SK-N-SH (cell line): ENCODE measurements at regions not wholly inside any gene's neighbourhood (a gene's known extent, or its start where the extent isn't known, plus 50 kb on each side); places are given as distances from the start of the nearest gene placed in this dataset.

Experiments
- CTCF ChIA-PET: fragments of 300-600, 350-600 bp; formaldehyde crosslinking; extraction: SDS; loops from one replicate; lab custom pipeline; 2021; lab: Yijun Ruan, JAX
- POLR2A ChIA-PET: fragments of 350-600 bp; sonication (Branson Sonifier 250); formaldehyde crosslinking; extraction: SDS; loops from one replicate; lab custom pipeline; 2020; ENCODE audit warnings: antibody characterized with exemption, inconsistent platforms; lab: Yijun Ruan, JAX
- DNase-seq: peaks from one replicate; pipeline ENCODE4 v3.0.0; 2012
- H2AFZ ChIP-seq: fragments of 200-600 bp; sonication (generic); 2 replicates; pipeline ENCODE4 v1.8.1; 2016; ENCODE audit warnings: antibody characterized with exemption, mild to moderate bottlenecking, low read depth
- H3F3A ChIP-seq: fragments of 200-600 bp; sonication (generic); replicated peaks from 2 replicates; pipeline ENCODE3; 2016; ENCODE audit warnings: antibody characterized with exemption, mild to moderate bottlenecking; ENCODE audit not compliant: insufficient read depth
- H3K27ac ChIP-seq, 2 experiments: fragments of 200-500 bp in 1 of 2; fragments of 200-600 bp in 1 of 2; sonication (Bioruptor generic) in 1 of 2; sonication (generic), shearing (Covaris generic) in 1 of 2; 2 replicates each; pipeline versions ENCODE4 v1.5.1 to v1.6.1; 2014 to 2016; ENCODE audit warnings: low read depth in 2 of 2, inconsistent platforms in 1 of 2, low read length in 1 of 2, mild to moderate bottlenecking in 1 of 2, mixed read lengths in 1 of 2
- H3K27me3 ChIP-seq: fragments of 200-600 bp; sonication (generic), shearing (Covaris generic); 2 replicates; pipeline ENCODE4 v1.6.1; 2016; ENCODE audit warnings: mixed run types; ENCODE audit not compliant: insufficient read depth
- H3K36me3 ChIP-seq, 2 experiments: fragments of 200-500 bp in 1 of 2; fragments of 200-600 bp in 1 of 2; sonication (Bioruptor generic) in 1 of 2; sonication (generic) in 1 of 2; replicated peaks in 1 of 2; 2 replicates each; pipeline versions ENCODE3 to v1.5.1; 2014 to 2016; ENCODE audit warnings: low read length in 1 of 2, mild to moderate bottlenecking in 1 of 2; ENCODE audit not compliant: insufficient read depth in 2 of 2, control insufficient read depth in 1 of 2
- H3K4me1 ChIP-seq, 2 experiments: fragments of 200-500 bp in 1 of 2; fragments of 200-600 bp in 1 of 2; sonication (Bioruptor generic) in 1 of 2; sonication (generic), shearing (Covaris generic) in 1 of 2; 2 replicates each; pipeline versions ENCODE4 v1.5.1 to v1.6.1; 2014 to 2016; ENCODE audit warnings: low read depth in 1 of 2, low read length in 1 of 2, mixed run types in 1 of 2; ENCODE audit not compliant: insufficient read depth in 2 of 2, control insufficient read depth in 1 of 2
- H3K4me2 ChIP-seq: fragments of 200-600 bp; sonication (generic), shearing (Covaris generic); 2 replicates; pipeline ENCODE4 v1.6.1; 2017; ENCODE audit warnings: mixed run types
- H3K4me3 ChIP-seq, 2 experiments: fragments of 200-500 bp in 1 of 2; fragments of 200-600 bp in 1 of 2; sonication (Bioruptor generic) in 1 of 2; sonication (generic), shearing (Covaris generic) in 1 of 2; 2 replicates each; pipeline versions ENCODE4 v1.5.1 to v1.8.1; 2014 to 2016; ENCODE audit warnings: low read depth in 2 of 2, inconsistent platforms in 1 of 2, low read length in 1 of 2, mild to moderate bottlenecking in 1 of 2, mixed read lengths in 1 of 2, moderate library complexity in 1 of 2
- H3K79me2 ChIP-seq: fragments of 200-600 bp; sonication (generic); 2 replicates; pipeline ENCODE4 v1.8.1; 2017; ENCODE audit warnings: mild to moderate bottlenecking; ENCODE audit not compliant: insufficient read depth
- H3K9ac ChIP-seq: fragments of 200-600 bp; sonication (generic); 2 replicates; pipeline ENCODE4 v1.6.1; 2017; ENCODE audit warnings: mixed run types
- H3K9me2 ChIP-seq: fragments of 200-600 bp; sonication (generic); 2 replicates; pipeline ENCODE4 v1.6.1; 2017; ENCODE audit warnings: mixed run types
- H3K9me3 ChIP-seq: fragments of 200-600 bp; sonication (generic); 2 replicates; pipeline ENCODE4 v1.6.1; 2017; ENCODE audit warnings: mixed run types, mild to moderate bottlenecking, moderate library complexity
- H4K20me1 ChIP-seq: fragments of 200-600 bp; sonication (generic); 2 replicates; pipeline ENCODE4 v1.6.1; 2017; ENCODE audit warnings: mild to moderate bottlenecking, mixed run types; ENCODE audit not compliant: insufficient read depth
- EP300 ChIP-seq, 2 experiments: IDR thresholded peaks; 2 replicates each; pipeline versions ENCODE4 v1.4.0 to v1.6.1; 2012; ENCODE audit warnings: borderline replicate concordance in 1 of 2, low read depth in 1 of 2, low read length in 1 of 2
- EZH2phosphoT487 ChIP-seq: fragments of 200-600 bp; sonication (generic); IDR thresholded peaks from 2 replicates; pipeline ENCODE4 v1.6.1; 2017; ENCODE audit warnings: low read depth, mixed run types, mild to moderate bottlenecking, antibody characterized with exemption, moderate library complexity, borderline replicate concordance
- FOXJ3 ChIP-seq: sonication (generic); formaldehyde crosslinking; IDR thresholded peaks from 2 replicates; pipeline ENCODE4 v1.5.1; 2020; ENCODE audit warnings: mild to moderate bottlenecking, missing genetic modification reagents
- GABPA ChIP-seq: IDR thresholded peaks from 2 replicates; pipeline ENCODE4 v1.4.0; 2012; ENCODE audit warnings: low read depth, mild to moderate bottlenecking
- GATA2 ChIP-seq: sonication (generic); formaldehyde crosslinking; IDR thresholded peaks from 2 replicates; pipeline ENCODE4 v1.5.0; 2020; ENCODE audit warnings: mild to moderate bottlenecking, missing genetic modification reagents
- JUND ChIP-seq: IDR thresholded peaks from 2 replicates; pipeline ENCODE4 v1.4.0; 2012
- RFX5 ChIP-seq: IDR thresholded peaks from 2 replicates; pipeline ENCODE4 v1.6.1; 2012; ENCODE audit warnings: mild to moderate bottlenecking, improper control_type of control experiment, low read length
- RXRA ChIP-seq: IDR thresholded peaks from 2 replicates; pipeline ENCODE4 v1.4.0; 2012; ENCODE audit warnings: low read depth, mild to moderate bottlenecking, borderline replicate concordance
- TCF12 ChIP-seq: IDR thresholded peaks from 2 replicates; pipeline ENCODE4 v1.4.0; 2012
- TEAD4 ChIP-seq: IDR thresholded peaks from 2 replicates; pipeline ENCODE4 v1.4.0; 2012; ENCODE audit warnings: mild to moderate bottlenecking, borderline replicate concordance; ENCODE audit not compliant: insufficient read depth
- WGBS: methylation state at CpG from one replicate; pipeline ENCODE4 v1.1.6; 2017; ENCODE audit warnings: low lambda C conversion rate; 5-methylcytosine and 5-hydroxymethylcytosine counted together
- TF ChIP-seq, protein P1 (sequence below): IDR thresholded peaks from 2 replicates; pipeline ENCODE4 v1.4.0; 2012; ENCODE audit warnings: low read depth, borderline replicate concordance
- TF ChIP-seq, protein P2 (sequence below): fragments of 150-350 bp; IDR thresholded peaks from 2 replicates; pipeline ENCODE4 v1.6.1; 2016; ENCODE audit warnings: mild to moderate bottlenecking, low read depth, low read length

DNA sequence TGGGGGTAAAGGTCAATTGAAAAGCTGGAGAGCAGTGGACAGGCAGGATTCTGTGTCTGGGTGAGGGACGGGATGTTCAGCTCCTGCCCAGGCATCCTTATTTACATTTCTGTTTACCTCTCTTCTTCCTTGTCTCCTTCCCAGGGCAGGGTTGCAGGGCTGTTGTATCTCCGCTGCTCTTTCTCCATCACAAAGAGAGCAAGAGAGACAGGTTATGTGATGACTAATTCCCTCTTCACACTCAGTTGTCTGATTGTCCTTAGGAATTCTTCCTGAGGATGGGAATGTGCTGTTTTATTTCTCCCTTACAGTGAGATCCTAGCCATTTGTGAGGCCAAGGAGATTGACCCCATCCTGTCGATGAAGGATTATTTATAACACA is 104.9 kb downstream of the VPREB1 start:
- no peaks in the 10 kb centered on the region for H3K4me1 ChIP-seq
- peaks cover 20% of the 10 kb centered on the region for H3K27me3 ChIP-seq
- no peak overlapping the region for H3K27ac ChIP-seq
- WGBS, result 24% methylated on average over 3 of the region's 3 CpGs
- no peak for TF ChIP-seq GATA2 (CRISPR knock-in tag)
- no peak for TF ChIP-seq RXRA
- TF ChIP-seq TEAD4, result no peak
- no peak for TF ChIP-seq EZH2phosphoT487
- TF ChIP-seq TCF12, result no peak
- TF ChIP-seq EP300 (IDR thresholded peaks at IDR 0.05; ENCODE audit: borderline replicate concordance in 1 of 2, low read depth in 1 of 2, low read length in 1 of 2), result no peak
- TF ChIP-seq JUND, result no peak
- no peak for TF ChIP-seq RFX5
- TF ChIP-seq, protein P1, sequence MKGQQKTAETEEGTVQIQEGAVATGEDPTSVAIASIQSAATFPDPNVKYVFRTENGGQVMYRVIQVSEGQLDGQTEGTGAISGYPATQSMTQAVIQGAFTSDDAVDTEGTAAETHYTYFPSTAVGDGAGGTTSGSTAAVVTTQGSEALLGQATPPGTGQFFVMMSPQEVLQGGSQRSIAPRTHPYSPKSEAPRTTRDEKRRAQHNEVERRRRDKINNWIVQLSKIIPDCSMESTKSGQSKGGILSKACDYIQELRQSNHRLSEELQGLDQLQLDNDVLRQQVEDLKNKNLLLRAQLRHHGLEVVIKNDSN, result no peak
- TF ChIP-seq FOXJ3 (CRISPR knock-in tag), result no peak
- TF ChIP-seq, protein P2, sequence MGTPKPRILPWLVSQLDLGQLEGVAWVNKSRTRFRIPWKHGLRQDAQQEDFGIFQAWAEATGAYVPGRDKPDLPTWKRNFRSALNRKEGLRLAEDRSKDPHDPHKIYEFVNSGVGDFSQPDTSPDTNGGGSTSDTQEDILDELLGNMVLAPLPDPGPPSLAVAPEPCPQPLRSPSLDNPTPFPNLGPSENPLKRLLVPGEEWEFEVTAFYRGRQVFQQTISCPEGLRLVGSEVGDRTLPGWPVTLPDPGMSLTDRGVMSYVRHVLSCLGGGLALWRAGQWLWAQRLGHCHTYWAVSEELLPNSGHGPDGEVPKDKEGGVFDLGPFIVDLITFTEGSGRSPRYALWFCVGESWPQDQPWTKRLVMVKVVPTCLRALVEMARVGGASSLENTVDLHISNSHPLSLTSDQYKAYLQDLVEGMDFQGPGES, result no peak
- CTCF ChIA-PET, result interaction anchor here (1.7 to 2.3 kb wide), 2 partner anchors 28 to 73 kb away, joined by 5 to 7 read pairs; no protein-coding TSS in a partner anchor
- no peak overlapping the region for H3K4me2 ChIP-seq
- no peaks in the 10 kb centered on the region for H3K79me2 ChIP-seq
- H3K4me3 ChIP-seq, result no peak overlapping the region
- POLR2A ChIA-PET, result interaction anchor here (0.9 kb wide), 1 partner anchor 48 kb away, joined by 3 read pairs; no protein-coding TSS in a partner anchor
- no peaks in the 10 kb centered on the region for H3K9me2 ChIP-seq
- DNase-seq, result no peak
- no peaks in the 10 kb centered on the region for H3K9me3 ChIP-seq
- no peaks in the 10 kb centered on the region for H3K36me3 ChIP-seq
- H4K20me1 ChIP-seq, result no peaks in the 10 kb centered on the region
- no peaks in the 10 kb centered on the region for H3F3A ChIP-seq
- no peak overlapping the region for H3K9ac ChIP-seq
- no peak overlapping the region for H2AFZ ChIP-seq

DNA sequence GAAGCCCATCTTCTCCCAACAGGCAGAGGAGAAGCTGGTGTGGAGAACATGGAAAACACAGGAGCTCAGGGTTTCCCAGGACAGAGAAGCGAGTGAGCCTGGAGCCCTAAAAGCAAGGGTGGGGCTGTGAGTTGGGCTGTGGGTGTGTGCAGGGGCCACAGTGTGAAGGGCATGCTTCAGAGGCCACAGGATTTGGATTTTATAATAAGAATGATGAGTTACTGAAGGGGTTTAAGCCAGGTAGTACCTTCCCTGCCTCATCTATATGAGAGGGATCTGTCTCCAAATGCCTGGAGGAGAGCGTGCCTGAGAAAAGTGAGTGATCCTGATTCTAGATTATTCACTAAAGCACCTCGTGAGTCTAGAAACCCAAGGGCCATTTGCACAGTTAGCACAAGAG is 106.8 kb downstream of the VPREB1 start:
- WGBS, result 15% methylated on average over 3 of the region's 3 CpGs
- Histone ChIP-seq H4K20me1 (no peaks in the 10 kb centered on the region), H3K27me3 (peaks cover 38% of the 10 kb centered on the region), H3K4me3 (no peak overlapping the region), H3K4me2 (no peak overlapping the region), H3F3A (no peaks in the 10 kb centered on the region), H3K4me1 (no peaks in the 10 kb centered on the region), H2AFZ (no peak overlapping the region), H3K9ac (no peak overlapping the region), H3K36me3 (no peaks in the 10 kb centered on the region), H3K79me2 (no peaks in the 10 kb centered on the region), H3K27ac (no peak overlapping the region), H3K9me3 (no peaks in the 10 kb centered on the region), H3K9me2 (no peaks in the 10 kb centered on the region)
- TF ChIP-seq GABPA, result no peak
- ChIA-PET CTCF (interaction anchor here (0.7 to 2.5 kb wide), 4 partner anchors 8 to 18 kb away, joined by 3 to 10 read pairs (median 3); no protein-coding TSS in a partner anchor), POLR2A (no interaction called here)
- DNase-seq, result no peak
